NCI-H187 treated with DMSO at 0.1 percent for 48 hours (cell line): ENCODE measurements at regions not wholly inside any gene's neighbourhood (a gene's known extent, or its start where the extent isn't known, plus 50 kb on each side); places are given as distances from the start of the nearest gene placed in this dataset.

Source experiments
- DNase-seq: peaks from one replicate; lab custom pipeline; 2025; lab: John Stamatoyannopoulos, UW

DNA sequence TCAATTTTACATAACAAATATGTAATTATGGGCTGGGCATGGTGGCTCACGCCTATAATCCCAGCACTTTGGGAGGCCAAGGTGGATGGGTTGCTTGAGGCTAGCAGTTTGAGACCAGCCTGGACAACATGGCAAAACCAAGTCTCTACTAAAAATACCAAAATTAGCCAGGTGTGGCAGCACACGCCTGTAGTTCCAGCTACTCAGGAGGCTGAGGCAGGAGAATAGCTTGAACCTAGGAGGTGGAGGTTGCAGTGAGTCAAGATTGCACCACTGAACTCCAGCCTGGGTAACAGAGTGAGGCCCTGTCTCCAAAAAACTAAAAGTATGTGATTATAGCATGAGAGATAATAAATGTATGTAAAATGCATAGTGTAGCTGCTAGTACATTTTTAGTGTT is 229.0 kb downstream of the PPARGC1A start:
- no peak for DNase-seq

DNA sequence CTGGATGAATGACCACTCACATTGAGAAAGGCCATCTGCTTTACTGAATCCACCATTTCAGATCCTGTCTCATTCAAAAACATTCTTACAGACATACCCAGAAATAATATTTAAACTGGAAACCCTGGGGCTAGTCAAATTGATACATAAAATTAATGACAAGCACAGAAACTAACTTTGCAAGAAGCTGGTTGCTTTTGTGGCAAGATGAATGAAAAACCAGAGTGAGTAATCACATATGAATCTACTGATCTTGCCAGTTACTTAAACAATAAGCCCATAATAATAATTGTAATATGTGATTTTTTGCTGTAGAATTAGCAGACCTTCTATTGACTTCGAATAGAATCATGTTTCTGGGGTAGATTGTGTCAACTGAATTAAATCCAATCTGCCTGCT is 235.1 kb downstream of the PPARGC1A start:
- DNase-seq = no peak

DNA sequence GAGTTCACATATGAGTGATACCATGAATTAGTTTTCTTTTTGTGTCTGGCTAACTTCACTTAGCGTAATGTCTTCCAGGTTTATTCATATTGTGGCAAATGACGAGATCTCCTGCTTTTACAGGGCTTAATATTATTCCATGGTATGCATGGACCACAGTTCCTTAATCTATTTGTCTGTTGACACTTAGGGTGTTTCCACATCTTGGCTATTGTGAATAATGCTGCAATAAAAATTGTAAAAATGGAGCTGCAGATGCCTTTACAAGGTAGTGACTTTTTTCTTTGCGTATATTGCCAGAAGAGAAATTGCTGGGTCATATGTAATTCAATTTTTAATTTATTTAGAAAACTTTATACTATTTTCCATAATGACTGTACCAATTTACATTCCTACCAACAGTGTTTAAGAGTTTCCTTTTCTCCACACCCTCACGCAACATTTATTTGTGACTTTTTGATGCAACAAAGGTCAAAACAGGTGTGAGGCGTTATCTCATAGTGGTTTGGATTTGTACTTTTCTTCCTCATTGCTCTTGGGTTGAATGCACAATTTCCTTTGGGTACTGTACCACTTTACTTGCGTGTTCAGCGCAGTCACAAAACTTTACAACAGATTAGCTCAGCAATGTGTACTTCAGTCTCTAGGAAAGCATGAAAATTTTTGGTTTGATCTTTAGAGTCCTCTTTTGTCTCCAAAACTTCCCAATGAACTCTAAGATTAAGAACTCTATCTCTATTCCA is 240.8 kb downstream of the PPARGC1A start:
- no peak for DNase-seq

DNA sequence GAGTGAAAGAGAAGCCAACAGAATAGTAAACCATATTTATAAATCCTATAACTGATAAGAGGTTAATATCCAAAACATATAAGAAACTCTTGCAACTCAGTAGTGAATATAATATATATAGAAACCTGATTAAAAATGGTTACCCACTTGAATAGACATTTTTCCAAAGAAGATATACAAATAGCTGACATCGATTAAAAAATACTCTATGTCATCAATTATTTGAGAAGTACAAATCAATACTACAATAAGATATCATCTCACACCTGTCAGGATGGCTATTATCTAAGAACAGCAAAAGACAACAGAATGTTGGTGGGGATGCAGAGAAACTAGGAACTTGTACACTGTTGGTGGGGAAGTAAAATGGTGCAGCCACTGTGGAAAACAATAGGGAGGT is 254.4 kb downstream of the PPARGC1A start:
- DNase-seq = no peak

DNA sequence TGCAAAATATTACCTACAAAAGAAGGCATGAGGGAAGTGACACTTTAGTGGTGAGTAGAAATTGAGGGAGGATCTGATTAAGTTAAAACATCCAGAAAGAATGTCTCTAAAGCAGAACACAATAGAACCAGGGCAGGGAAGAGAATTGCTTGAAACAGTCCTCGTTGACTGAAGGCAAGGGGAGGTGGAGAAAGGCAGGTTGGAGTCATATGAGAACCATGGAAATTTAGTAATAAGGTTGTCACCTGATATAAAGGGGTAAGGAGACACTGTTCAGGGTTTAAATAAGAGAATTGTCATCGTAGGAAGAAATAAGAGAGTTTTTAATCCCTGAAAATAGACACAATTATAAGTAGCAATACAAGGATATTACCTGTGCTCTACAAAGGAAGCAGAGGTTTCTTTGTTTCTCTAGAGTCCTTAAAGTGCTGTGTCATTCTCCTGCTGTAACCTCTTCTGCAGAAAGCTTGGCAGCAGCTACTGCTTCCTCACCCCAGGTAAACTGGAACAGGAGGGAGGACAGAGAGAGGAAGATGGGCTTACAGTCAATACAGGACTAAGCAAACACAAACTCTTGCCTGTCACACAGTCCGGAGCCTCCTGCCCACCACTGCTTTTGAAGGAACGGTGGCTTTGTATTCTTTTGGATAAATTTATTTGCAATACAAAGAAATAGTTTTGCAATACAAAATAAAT is 258.4 kb downstream of the PPARGC1A start:
- DNase-seq = no peak

DNA sequence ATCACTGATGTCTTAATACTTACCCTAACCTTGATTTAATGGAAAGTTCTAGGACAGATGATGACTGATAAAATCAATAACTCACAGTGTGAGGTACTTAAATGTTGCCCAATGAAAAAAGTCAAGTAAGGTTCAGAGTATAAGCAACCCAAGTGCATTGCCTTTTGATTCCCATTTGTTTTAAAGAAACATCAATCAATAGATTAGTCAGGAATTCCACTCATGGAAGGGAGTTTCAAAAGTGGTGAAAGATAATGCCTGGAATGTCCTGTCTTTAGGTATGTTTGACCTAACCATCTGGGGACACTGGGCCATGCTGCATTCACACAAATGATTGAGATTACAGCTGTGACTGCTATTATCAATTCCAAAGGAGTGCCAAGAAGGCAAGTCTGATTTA is 259.7 kb downstream of the PPARGC1A start:
- no peak for DNase-seq

DNA sequence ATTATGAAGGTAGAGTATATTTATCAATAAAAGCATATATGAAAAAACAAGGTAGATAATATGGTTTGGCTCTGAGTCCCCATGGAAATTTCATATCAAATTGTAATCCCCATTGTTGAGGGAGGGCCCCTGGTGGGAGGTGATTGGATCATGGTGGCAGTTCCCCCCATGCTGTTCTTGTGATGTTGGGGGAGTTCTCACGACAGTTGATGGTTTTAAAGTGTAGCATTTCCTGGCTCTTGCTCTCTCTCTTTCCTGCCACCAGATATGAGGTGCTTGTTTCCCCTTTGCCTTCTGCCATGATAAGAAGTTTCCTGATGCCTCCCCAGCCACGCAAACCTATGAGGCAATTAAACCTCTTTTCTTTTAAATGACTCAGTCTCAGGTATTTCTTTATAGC is 260.4 kb downstream of the PPARGC1A start:
- DNase-seq = no peak

DNA sequence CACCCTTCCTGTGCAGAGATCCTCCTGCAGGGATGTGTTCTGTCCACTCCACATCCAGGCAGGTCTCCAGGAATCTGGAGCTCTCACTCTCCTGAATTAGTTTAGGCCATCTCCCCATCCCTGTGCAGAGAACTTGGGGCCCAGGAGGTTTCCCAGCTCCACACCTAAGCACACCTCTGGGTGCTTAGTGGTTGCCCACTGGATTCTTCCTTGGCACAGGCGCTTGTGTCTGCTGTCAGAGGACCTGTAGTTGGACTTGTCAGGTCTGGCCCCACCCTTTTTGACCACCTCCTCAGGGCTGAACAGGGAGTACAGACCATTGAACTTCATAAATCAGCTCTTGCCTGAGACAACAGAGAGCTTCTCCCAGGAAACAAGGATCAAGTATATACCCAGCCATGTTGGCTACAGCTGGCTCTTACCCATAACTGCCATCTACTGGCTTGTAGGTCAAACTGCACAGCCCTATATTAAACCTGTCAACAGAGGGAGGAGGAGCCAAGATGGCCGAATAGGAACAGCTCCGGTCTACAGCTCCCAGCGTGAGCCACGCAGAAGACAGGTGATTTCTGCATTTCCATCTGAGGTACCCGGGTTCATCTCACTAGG is 275.5 kb downstream of the PPARGC1A start:
- no peak for DNase-seq

DNA sequence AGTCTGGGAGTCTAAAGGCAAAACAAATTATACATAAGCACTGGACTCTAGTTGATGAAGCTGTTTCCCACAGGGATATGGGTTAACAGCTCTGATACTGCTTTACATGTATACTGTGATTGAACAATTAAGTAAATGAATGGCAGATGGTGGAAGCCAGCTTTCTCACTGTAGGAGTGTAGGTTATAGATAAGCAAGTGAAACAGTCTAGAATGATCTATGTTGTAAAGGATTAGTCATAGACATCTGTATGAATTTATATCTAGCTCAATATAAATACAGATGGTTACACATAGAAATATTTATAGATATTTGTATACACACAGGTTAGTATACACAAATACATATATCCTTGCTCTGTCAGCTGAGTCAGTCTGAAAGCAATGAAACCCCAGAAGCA is 276.1 kb downstream of the PPARGC1A start:
- no peak for DNase-seq

DNA sequence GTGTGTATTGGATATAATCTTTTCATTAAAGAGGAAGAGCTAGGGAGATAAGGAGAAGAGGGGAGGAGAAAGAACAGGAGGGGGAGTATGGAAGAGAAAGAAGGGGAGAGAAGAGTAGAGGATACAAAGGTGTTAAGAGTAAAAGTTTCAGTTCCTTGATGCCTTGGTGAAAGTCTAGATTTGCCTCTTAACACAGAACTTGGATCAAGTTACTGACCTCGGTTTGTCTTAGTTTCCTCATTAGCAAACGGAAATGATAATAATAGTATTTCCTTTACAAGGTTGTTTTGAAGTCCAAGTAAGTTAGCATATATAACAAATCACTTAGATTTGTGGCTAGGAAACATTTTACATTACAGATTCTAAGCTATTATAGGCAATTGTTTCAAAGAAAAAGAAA is 287.1 kb downstream of the PPARGC1A start:
- DNase-seq = no peak

DNA sequence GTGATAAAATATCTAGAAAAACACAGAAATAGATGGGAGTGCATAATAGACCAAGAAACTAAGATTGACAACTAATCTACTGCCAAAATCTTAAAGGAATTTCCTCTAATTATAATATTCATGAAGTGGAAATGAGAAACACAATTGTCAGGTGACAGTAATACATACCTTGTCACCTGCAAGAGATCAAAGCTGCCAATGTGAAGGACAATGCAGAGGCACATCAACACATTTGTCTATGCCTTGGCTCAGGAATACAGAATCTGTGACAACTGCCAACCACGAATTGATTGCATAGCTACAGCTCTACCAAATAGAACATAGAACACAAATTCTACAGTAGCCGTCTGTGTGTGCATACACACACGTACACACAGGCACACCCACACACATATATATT is 295.7 kb downstream of the PPARGC1A start:
- DNase-seq = no peak

DNA sequence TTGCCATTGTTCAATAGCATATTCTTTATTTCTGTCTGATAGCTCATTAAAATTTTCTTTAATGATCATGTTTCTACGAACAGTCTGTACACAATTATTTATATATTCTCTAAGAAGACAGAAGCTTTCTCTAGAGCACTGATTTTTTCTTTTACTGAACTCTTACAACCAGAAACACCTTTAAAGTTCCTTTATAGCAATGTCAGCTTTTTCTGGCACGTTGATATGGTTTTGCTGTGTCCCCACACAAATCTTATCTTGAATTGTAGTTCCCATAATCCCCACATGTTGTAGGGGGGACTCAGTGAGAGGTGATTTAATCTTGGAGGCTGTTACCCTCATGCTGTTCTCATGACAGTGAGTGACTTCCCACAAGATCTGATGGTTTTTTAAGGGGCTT is 299.4 kb downstream of the PPARGC1A start:
- no peak for DNase-seq

DNA sequence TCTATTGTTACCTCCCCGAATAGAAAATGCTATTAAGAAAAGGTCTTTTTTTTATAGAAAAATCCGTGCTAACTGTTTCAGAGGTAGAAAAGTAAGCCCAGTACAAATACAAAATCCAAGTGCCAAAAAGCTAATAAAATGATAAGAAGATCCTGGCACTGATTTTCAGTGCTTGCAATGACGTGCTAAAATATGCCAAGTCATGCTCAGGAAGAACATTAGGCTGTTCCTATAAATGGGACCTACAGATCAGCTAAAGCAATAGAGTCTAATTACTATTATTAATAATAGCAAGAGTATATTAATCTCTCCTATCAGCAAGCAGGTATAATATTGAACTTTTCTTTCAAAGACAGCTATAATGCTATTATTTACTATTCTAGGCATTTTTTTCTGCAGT is 305.8 kb downstream of the PPARGC1A start:
- DNase-seq = no peak

DNA sequence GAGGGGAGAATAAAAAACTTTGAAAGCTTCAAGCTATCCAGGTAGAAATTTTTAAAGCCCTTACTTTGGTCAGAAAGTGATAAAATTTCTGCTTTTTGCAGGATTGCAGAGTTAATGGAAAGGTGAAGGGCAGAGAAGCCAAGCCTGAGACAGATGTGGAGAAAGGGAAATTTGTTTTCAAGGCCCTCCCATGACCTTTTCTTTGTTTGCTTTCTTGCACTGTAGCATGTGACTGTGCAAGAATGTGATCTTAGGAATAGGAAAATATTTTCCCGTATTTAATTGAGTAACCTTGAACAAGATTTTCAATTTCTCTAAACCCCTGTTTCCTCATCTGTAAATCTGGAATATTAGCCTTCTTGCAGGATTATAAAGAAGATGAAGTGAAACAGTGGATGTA is 307.2 kb downstream of the PPARGC1A start:
- no peak for DNase-seq

DNA sequence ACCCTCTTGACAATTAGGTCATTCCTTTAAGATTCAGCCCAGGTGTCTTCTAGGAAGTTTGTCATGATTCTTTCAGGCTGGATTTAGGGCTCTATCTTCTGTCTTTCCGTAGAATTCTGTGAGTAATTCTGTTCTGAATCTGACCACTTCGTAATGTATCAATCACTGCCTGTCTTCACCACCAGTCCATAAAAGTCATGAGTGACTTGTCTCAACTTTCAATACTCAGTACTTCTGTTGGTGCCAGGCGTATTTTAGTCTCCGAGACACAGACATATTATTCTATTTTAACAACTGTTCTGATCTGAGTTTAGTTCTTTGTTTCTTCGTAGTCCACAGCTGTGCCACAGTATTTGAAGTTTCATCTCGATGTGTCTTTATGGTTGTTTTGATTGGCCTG is 310.7 kb downstream of the PPARGC1A start:
- no peak for DNase-seq

DNA sequence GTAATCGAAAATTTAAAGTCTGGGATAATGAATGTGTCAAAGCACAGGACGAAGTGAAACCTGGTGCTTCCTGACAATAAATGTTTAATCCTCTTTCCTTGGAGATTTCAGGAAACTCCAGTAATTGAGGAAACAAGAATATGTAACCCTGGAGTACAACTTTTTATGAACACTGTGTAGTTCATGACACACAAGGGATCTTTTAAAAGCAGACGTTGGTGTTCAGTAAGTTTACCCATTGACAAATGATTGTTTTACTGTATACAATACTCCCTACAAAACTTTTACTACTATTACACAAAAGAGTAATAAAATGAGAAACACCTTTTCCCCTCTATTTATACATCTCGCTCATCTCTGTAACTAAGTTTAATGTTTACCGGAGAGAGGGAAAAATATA is 312.4 kb downstream of the PPARGC1A start:
- no peak for DNase-seq

DNA sequence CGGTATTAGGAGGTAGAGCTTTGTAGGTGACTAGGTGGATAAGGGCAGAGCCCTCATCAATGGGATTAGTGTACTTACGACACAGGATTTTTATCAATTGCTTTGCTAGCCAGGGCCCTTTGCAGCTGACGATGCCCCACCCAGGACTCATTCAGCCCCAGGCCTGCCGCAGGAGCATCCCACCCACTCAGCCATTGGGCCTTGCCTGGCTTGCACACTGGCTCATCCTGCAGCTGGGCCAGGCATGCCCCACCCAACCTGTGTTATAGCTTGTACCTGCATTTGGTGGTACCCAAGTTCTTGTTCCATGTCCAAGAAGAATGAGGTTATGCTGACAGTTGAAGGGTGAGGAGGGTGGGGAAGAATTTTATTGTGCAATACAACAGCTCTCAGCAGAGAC is 317.5 kb downstream of the PPARGC1A start:
- DNase-seq = no peak

DNA sequence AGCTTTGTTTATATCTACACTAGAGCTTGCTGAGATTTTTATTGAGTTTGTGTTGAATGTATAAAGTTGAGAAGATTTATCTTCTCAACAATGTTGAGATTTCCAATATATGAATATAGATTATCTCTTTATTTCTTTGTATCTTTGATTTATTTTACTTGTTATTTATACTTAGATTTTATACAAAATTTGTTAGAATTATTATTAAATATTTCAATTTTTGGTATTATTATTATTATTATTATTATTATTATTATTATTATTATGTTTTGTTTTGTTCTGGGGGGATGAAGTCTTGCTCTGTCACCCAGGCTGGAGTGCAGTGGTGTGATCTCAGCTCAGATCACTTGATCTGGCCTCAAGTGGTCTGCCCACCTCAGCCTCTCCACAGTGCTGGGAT is 322.5 kb downstream of the PPARGC1A start:
- DNase-seq = no peak

DNA sequence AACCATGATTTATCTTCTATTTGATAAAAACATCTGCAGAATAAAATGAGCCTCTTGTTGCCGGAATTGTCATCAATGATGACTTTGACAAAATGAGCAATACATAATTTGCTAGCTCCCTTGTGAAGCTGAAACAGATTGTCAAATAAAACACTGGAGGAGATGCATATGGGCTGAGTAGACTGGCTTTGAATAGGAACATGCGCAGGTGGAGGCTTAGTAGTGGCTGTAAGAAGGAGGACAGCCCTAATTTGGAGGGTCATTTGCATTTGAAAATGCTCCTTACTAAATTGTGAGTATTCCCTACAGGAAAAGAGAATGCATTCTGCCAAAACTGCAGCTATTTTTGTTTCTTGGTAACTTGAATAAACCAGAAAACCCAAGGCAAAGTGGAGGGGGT is 329.1 kb downstream of the PPARGC1A start:
- no peak for DNase-seq

DNA sequence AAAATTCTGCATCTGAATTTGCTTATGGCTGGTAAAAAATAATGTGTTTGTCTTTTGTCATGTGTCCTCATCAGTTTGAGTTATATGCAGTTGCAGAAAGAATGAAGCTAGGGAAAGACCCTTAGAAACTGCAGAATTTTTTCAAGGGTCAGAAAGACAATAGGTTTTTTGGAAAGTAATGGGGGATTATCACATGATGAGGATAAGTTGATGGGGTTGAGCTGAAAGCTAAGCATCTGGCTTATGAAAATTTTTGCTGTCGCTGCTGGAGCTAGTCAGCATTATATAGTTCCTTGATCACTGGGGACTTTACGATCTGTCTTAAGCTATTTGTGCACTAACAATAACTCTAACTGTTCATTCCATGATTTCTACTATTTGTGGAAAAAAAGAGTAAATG is 331.7 kb downstream of the PPARGC1A start:
- no peak for DNase-seq

DNA sequence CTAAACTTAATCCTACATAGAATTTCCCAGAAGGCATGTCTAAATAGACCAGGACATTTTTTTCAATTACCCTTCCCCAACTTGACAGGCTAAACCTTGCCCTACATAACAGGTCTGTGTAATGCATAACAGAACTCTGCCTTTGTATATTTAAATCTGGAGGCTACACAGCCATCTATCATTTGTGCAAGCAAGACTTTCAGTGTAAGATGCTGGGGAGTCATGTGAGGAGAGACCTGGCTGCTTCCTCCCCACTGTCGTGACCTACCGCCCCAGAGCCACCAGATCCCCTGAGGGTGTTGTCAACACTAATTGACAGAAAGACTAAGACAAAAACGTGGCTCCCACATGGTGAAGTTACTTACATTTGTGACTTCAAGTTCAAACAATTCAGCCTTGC is 342.2 kb downstream of the PPARGC1A start:
- DNase-seq = no peak

DNA sequence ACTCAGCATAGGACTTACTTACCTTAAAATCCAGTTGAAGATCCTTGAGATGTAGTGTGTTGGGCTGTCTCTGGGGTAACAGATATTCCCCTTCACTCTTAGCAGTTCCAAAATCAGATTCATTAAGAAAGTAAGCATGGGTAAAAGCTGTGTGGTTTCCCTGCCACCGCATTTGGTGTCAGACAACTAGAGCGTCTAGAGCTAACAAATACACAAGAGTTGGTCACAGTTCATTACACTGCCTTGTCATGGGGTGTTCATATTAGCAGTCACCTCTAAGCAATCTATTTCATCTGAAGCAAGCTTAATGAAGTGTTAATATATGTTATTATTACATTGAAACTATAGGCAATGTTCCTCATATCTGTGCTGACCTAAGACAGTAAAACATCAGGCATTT is 342.8 kb downstream of the PPARGC1A start:
- DNase-seq = no peak

DNA sequence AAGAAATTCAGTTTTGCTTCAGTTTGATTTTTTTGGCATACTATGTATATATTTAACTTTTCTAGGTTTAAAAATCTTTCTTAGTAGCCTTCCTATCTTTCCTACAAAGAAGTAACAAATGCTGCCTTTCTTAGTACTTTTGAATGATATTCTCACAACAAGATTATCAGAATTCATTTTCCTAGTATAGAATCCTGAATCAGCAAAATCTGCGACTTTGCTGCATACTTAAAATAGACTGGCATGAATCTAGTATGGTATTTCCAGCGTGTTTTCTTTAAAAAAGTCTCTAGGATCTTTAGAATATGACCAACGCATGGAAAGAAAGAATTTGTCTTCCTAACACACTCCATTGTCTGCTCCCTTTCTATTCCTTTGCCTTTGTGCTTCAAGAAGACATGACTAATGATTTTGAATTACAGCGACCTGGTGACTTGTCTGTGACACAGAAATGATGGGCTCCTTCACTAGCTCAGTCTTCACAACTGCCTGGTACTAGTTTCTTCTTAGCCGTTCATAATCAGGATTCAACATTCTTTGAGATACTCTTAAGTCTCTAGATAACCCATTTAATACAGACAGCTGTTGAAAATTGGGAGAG is 349.8 kb downstream of the PPARGC1A start:
- no peak for DNase-seq
